ENCODE measurements at regions not wholly inside any gene's neighbourhood (a gene's known extent, or its start where the extent isn't known, plus 50 kb on each side); places are given as distances from the start of the nearest gene placed in this dataset.

DNA sequence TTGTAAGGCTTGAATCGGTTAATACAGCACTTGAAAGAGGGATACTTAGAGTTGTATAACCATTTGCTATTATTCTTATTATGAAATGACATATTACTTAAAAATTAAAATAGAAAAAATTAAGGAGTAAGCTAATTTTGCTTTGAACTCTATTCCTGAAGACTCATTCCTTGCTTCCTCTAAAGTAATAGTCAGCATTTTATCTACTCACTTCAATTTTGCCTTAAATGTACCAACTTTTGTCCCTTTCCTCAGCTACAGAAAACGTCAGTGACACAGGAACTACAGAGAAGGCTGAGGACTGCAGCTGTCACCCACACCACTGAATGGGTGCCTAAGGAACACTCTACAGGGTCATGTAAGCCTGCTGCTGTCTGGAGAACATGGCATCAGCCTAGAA is 80.7 kb upstream of the OSR1 start:
- Histone ChIP-seq H2BK12ac (ENCODE audit: insufficient read length, low read depth, low read length) (no peak overlapping the region), H3K4ac (ENCODE audit: low read depth, low read length) (no peak overlapping the region), H3K79me1 (ENCODE audit: insufficient read depth, low read depth, low read length, poor library complexity, severe bottlenecking) (no peaks in the 10 kb centered on the region), H3K9ac (ENCODE audit: extremely low read depth, insufficient read length, low read length) (no peak overlapping the region), H3T11ph (ENCODE audit: low read length) (no peak overlapping the region), H3K4me1 (ENCODE audit: insufficient read depth, low read length) (no peaks in the 10 kb centered on the region), H4K91ac (ENCODE audit: insufficient read length, low read depth, low read length) (no peak overlapping the region), H4K20me1 (ENCODE audit: control insufficient read depth, insufficient read depth, insufficient read length) (no peaks in the 10 kb centered on the region), H2BK20ac (ENCODE audit: low read depth, low read length, poor library complexity, severe bottlenecking) (no peak overlapping the region), H3K79me2 (ENCODE audit: insufficient read depth, low read length) (no peaks in the 10 kb centered on the region), H3K18ac (ENCODE audit: insufficient read length, low read depth, low read length) (no peak overlapping the region), H3K23ac (ENCODE audit: insufficient read length, low read depth, low read length) (no peak overlapping the region), H3K23me2 (ENCODE audit: insufficient read length, low read depth, low read length, poor library complexity, severe bottlenecking) (no peaks in the 10 kb centered on the region), H2BK120ac (ENCODE audit: low read depth, low read length, poor library complexity, severe bottlenecking) (no peak overlapping the region), H2AK5ac (ENCODE audit: insufficient read length, low read length) (no peak overlapping the region), H3K27me3 (ENCODE audit: insufficient read depth, low read length) (no peaks in the 10 kb centered on the region), H2BK15ac (ENCODE audit: low read depth, low read length) (no peak overlapping the region), H3K4me2 (ENCODE audit: insufficient read depth, insufficient read length, low read length) (no peak overlapping the region), H3K27ac (ENCODE audit: insufficient read length, low read depth, low read length) (no peak overlapping the region), H4K5ac (ENCODE audit: insufficient read length, low read depth, low read length) (no peak overlapping the region), H3K56ac (ENCODE audit: insufficient read length, low read depth, low read length) (no peak overlapping the region), H2AFZ (ENCODE audit: low read length) (no peak overlapping the region), H2BK5ac (ENCODE audit: insufficient read length, low read length) (no peak overlapping the region), H3K9me3 (ENCODE audit: control insufficient read depth, low read depth, low read length) (no peaks in the 10 kb centered on the region), H3K14ac (ENCODE audit: insufficient read depth, low read length) (no peak overlapping the region), H4K8ac (replicated peaks; ENCODE audit: insufficient read length, low read depth, low read length) (no peak overlapping the region)
- H3K4me3 Mint-ChIP-seq: no peak overlapping the region
- TF ChIP-seq, protein P1, sequence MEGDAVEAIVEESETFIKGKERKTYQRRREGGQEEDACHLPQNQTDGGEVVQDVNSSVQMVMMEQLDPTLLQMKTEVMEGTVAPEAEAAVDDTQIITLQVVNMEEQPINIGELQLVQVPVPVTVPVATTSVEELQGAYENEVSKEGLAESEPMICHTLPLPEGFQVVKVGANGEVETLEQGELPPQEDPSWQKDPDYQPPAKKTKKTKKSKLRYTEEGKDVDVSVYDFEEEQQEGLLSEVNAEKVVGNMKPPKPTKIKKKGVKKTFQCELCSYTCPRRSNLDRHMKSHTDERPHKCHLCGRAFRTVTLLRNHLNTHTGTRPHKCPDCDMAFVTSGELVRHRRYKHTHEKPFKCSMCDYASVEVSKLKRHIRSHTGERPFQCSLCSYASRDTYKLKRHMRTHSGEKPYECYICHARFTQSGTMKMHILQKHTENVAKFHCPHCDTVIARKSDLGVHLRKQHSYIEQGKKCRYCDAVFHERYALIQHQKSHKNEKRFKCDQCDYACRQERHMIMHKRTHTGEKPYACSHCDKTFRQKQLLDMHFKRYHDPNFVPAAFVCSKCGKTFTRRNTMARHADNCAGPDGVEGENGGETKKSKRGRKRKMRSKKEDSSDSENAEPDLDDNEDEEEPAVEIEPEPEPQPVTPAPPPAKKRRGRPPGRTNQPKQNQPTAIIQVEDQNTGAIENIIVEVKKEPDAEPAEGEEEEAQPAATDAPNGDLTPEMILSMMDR (conservative IDR thresholded peaks at IDR 0.05): no peak
- H3K36me3 Mint-ChIP-seq (ENCODE audit: insufficient read depth in 1 of 3, low read depth in 3 of 3): no peaks in the 10 kb centered on the region
- H3K9me3 Mint-ChIP-seq: no peaks in the 10 kb centered on the region
- no peak for DNase-seq
- no peaks in the 10 kb centered on the region for H3K27me3 Mint-ChIP-seq (ENCODE audit: low read depth)
- no CpG with 5 or more reads among the region's 2 CpGs for WGBS (ENCODE audit: extremely low coverage, insufficient read length, low lambda C conversion rate)
- no peak overlapping the region for H3K27ac Mint-ChIP-seq
- no peaks in the 10 kb centered on the region; a peak in 1 of 4 replicates for H3K4me1 Mint-ChIP-seq

All from H9 (cell line).